Epithelial cell of esophagus (primary cell): ENCODE measurements at regions not wholly inside any gene's neighbourhood (a gene's known extent, or its start where the extent isn't known, plus 50 kb on each side); places are given as distances from the start of the nearest gene placed in this dataset.
A peak's percentile ranks its signal among the peaks of the same experiment; 100 is the strongest.
"Not testable (repeated sequence)": the region's sequence is repeated elsewhere in the genome, so short reads cannot be mapped to it uniquely, and the experiment has no call there.

Source experiments
- DNase-seq: peaks from one replicate; pipeline ENCODE4 v3.0.0; 2010; ENCODE audit warnings: low read depth
- H3K4me3 ChIP-seq: 2 replicates; pipeline ENCODE4 v1.5.1; 2011; ENCODE audit warnings: mild to moderate bottlenecking, low read length, control low read depth
- CTCF ChIP-seq: IDR thresholded peaks from 2 replicates; pipeline ENCODE4 v1.5.1; 2011; ENCODE audit warnings: low read depth, mild to moderate bottlenecking, low read length, control low read depth, inconsistent platforms; ENCODE audit not compliant: insufficient read depth; ENCODE audit errors: missing control alignments

DNA sequence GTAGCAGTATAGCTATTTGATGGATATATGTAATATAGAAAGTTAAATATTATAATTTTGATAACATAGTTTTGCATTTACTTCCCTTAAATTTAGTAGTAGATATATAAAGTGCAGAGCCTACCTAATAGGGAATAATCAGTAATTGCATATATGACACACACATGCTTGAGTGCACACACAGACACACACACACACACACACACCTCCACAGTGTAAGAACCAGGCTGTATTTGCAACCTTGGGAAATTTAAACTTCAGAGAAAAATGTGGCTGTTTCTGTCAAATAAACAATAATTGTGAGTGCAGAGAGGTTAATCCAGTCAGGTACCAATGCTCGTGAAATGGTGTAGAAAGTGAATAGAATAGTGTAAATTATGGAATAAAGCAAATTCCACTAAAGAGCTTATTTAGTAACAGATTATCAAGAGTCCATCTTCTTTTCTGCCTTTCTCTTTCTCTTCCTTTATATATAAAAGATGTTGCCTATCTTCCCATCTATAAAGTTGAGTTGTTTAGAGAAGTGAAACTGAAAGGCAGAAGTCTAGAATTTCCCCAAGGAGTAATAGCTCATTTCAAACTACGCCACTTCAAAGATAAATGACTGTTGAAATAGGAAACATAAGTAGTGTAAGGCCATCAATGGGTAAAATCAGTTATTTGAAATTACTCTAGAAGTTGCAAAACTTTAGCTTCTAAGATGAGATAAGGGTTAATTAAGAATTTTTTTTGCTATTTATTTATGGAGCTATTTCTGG lies 273.7 kb downstream of the SRGAP2C start:
- H3K4me3 ChIP-seq, result no peak overlapping the region
- no peak for DNase-seq
- no peak for TF ChIP-seq CTCF

DNA sequence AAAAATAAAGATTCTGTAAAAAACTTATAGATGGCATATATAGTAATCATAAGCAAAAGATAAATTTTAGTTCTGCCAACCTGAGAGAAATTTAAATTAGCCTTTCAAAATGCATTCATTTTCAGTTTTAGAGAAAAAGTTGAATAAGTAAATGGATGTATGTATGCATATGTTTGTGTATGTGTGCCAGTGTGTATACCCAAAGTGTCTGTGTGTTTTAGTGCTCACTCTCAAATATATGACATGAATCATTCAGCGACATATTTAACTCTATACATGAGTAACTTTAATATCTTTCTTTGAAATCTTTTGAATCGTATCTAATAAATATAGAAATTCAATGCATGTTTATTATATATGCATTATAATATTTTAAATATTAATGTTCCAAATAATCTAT lies 274.5 kb downstream of the SRGAP2C start:
- H3K4me3 ChIP-seq, result no peak overlapping the region
- TF ChIP-seq CTCF, result no peak
- DNase-seq, result no peak

- not testable (repeated sequence) for DNase-seq, H3K4me3 ChIP-seq
Observed at GRCh38 chr1:121469395-121469794, 284.6 kb downstream of the SRGAP2C start.

DNA sequence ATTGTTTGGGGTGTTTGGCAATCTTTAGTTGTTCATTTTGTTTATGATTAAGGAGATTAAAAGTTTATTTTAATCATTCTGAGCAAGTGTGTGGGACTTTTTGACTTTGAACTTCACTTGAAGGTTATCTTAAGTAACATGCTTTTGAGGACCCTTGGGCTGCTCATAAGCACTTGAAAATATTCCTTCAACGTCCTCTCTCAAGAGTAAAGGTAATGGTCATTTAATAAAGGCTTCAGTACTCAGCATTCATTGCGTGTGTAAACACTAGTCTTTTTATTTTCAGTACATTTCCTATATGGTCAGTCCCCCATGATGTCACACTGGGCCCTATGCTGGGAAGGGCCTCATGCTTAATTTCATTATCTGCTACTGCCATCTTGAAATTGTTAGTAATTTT lies 285.6 kb downstream of the SRGAP2C start:
- H3K4me3 ChIP-seq, DNase-seq: not testable (repeated sequence)

DNA sequence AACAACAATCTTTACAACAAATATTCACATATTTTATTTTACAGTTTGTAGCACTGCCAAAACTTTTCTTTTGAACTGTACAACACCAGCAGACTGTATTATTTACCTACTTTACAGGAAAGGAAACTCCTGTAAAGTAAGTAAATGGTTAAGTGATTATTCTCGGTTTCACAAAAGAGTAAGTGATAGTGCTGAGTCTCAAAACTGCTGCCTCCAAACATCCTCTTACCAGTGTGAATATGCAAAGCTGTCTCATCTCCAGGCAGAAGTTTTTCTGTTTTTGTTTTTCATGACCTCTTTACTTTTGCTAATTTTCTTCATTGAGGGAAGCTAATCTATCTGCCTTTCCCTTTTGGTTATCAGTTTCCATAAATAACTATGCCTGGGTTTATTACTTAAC lies 286.7 kb downstream of the SRGAP2C start:
- no peak overlapping the region for H3K4me3 ChIP-seq
- TF ChIP-seq CTCF, result no peak
- DNase-seq, result no peak

DNA sequence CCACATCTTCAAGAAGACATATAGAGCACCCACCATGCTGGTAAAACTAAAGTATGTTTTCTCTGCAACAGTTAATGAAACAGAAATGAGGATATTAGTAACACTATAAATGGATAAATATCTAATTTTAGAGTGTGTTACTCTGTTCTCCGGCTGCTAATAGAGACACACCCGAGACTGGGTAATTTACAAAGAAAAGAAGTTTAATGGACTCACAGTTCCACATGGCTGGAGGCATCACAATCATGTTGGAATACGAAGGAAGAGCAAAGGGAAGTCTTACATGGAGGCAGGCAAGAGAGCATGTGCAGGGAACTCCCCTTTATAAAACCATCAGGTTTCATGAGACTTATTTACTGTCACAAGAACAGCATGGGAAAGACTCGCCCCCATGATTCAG lies 287.2 kb downstream of the SRGAP2C start:
- no peak for TF ChIP-seq CTCF
- DNase-seq, result no peak
- H3K4me3 ChIP-seq, result no peak overlapping the region

DNA sequence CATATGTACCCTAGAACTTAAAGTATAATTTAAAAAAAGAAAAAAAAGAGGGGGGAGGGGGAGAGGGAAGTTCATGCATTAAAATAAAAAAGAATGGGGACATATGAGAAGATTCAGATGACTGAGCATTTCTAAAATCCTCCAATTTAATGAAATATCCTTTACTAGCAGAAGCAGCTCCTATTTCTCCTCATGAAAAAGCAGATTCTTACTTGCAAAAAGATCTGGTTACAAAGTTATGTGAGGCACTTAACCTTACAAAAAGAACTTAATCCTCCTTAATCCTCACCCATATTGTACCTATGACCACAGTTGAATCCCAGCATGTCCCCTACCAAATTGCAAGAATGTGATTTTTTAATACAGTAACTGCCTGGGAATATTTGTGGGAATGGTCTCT lies 298.5 kb downstream of the SRGAP2C start:
- no peak overlapping the region for H3K4me3 ChIP-seq
- DNase-seq, result no peak
- no peak for TF ChIP-seq CTCF

GRCh38 chr1:121483961-121484424 lies 299.2 kb downstream of the SRGAP2C start:
- no peak for TF ChIP-seq CTCF
- DNase-seq, result peak; percentile 81
- no peak overlapping the region for H3K4me3 ChIP-seq

DNA sequence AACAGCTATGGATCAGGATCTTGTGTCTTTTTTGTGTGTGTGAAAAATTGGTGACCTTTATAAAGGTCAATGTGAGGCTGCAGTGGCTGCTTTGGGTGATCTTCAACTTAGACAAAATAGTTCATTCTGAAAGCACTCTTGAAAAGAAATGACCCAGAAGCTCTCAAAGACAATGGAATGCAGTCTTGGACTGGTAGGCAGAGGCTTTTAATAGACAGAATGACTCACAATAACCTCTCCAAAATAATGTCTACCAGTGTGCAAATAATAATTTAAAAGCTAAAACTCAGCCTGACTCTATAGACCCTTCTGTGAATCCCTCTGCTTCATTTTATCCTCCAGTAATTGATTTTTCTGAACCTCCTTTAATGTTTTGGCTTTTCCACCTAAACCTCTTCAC lies 310.0 kb downstream of the SRGAP2C start:
- not testable (repeated sequence) for DNase-seq, H3K4me3 ChIP-seq

DNA sequence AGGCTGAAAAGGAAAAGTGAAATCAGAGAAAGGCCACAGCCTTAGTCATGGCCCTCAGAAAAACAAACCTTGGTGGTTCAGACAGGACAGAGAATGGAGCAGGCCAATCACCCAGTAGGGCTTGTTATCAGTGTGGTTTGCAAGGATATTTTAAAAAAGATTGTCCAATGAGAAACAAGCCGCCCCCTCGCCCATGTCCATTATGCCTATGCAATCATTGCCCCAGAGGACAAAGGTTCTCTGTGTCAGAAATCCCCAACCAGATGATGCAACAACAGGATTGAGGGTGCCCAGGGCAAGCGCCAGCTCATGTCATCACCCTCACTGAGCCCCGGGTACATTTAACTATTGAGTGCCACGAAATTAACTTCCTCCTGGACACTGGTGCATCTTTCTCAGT lies 326.7 kb downstream of the SRGAP2C start:
- DNase-seq, result peak; percentile 15
- H3K4me3 ChIP-seq, result not testable (repeated sequence)

DNA sequence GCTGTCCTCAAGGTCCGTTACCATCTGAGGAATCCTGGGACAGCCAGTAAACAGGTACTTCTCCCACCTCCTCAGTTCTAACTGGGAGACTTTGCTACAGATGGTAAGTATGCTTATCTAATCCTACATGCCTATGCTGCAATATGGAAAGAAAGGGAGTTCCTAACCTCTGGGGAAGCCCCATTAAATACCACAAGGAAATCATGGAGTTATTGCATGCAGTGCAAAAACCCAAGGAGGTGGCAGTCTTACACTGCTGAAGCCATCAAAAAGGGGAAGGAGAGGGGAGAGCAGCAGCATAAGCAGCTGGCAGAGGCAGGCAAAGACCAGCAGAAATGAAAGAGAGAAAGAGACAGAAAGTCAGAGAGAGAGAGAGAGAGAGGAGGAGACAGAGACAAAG lies 327.1 kb downstream of the SRGAP2C start:
- not testable (repeated sequence) for DNase-seq, H3K4me3 ChIP-seq
